Ascending aorta (tissue), 2 donors: ENCODE measurements at regions not wholly inside any gene's neighbourhood (a gene's known extent, or its start where the extent isn't known, plus 50 kb on each side); places are given as distances from the start of the nearest gene placed in this dataset.

Experiments
- DNase-seq, 2 donors: peaks; one replicate each; pipeline ENCODE4 v3.0.0-alpha.2; 2019; ENCODE audit warnings: low spot score in 2 of 2
- H3K27ac ChIP-seq, 2 donors: fragments of 200-600 bp; sonication (generic); one replicate each; pipeline ENCODE4 v1.5.1; 2016 to 2017; ENCODE audit warnings: mild to moderate bottlenecking in 1 of 2
- H3K27me3 ChIP-seq: fragments of 200-600 bp; sonication (generic); one replicate; pipeline ENCODE4 v1.5.1; 2017
- H3K36me3 ChIP-seq, 2 donors: fragments of 200-600 bp; sonication (generic); one replicate each; pipeline ENCODE4 v1.5.1; 2016
- H3K4me1 ChIP-seq, 2 donors: fragments of 200-600 bp; sonication (generic); one replicate each; pipeline ENCODE4 v1.5.1; 2016 to 2017; ENCODE audit warnings: mild to moderate bottlenecking in 1 of 2
- H3K4me3 ChIP-seq, 2 donors: fragments of 200-600 bp; sonication (generic); one replicate each; pipeline ENCODE4 v1.5.1; 2016 to 2017; ENCODE audit warnings: mild to moderate bottlenecking in 1 of 2
- H3K9me3 ChIP-seq, 2 donors: fragments of 200-600 bp; sonication (generic); one replicate each; pipeline ENCODE4 v1.5.1; 2016
- CTCF ChIP-seq, 3 experiments: fragments of 200-600 bp in 2 of 3; fragments of 450-650 bp in 1 of 3; sonication (generic) in 2 of 3; IDR thresholded peaks; one replicate each; pipeline ENCODE4 v1.5.1; 2016 to 2019; ENCODE audit warnings: antibody characterized with exemption in 3 of 3, mild to moderate bottlenecking in 1 of 3, moderate library complexity in 1 of 3
- intact Hi-C: fragments of 100-400 bp; cut with DNase I; formaldehyde crosslinking; loops from one replicate; pipeline ENCODE4 v1.15.1; 2023

DNA sequence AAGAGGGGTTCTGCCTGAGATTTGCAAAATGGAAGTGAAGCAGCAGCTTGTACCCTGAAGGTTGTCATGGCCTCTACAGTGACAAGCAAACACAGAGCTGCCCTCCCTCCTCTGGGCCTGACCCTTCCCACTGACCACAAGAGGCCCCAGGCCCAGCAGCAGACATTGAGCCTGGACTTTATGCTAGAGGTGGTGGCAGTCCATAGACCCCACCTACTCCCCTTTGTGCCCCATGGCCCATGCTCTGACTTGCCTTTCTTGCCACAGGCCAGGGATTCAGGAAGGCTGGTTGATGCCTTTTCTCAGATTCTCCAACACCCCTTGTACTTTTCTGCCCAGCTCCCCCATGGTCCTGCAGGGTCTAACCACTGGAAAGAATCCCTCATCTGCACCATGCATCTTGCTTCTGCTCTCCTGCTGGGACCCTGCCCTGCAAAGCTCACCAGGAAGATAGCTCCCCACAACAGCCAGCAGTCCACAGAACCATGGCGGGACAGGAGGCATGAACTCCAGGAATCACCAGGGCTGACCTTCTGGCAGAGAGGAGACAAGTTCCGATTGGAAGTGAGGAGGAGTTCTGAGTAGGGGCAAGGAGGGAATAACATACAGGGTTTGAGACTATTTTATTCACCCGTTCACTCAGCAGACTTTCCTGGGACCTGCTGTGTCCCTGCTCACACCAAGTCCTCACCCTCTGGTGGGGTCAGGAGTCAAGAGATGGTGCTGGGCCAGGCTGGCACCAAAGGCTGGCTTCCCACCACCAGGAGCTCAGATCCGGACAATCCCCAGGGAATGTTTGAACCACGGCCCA, 263.8 kb downstream of the SYK start:
- Histone ChIP-seq H3K4me1 (no peaks in the 10 kb centered on the region), H3K27ac (no peak overlapping the region), H3K36me3 (no peaks in the 10 kb centered on the region), H3K27me3 (no peaks in the 10 kb centered on the region), H3K4me3 (no peak overlapping the region), H3K9me3 (no peaks in the 10 kb centered on the region)
- intact Hi-C loops: no loop called here
- DNase-seq: no peak
- TF ChIP-seq CTCF (IDR thresholded peaks at IDR 0.05): no peak

DNA sequence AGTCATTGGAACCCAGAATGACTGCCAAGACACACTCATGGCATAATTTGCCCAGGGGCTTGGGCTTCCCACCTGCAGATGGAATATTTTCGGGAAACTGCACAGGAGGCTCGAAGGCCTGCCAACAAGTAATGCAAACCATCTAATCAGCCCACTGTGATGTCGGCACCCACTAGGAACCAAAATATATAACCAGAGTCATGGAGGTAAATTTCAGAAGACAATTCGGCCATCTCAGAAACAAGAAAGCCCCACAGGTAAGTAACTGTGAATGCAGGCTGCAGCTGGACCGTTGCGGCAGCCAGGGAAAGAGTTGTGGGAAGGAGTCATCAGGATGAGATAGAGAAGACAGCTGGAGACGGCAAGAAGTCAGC, 264.4 kb downstream of the SYK start:
- intact Hi-C loops: no loop called here

GRCh38 chr9:91066856-91067255, 265.2 kb downstream of the SYK start:
- no peak for TF ChIP-seq CTCF (IDR thresholded peaks at IDR 0.05)
- no peak for DNase-seq

More for the DNA sequence above, 264.4 kb downstream of the SYK start:
- Histone ChIP-seq H3K9me3 (no peaks in the 10 kb centered on the region), H3K36me3 (no peaks in the 10 kb centered on the region), H3K4me1 (no peaks in the 10 kb centered on the region), H3K27ac (no peak overlapping the region), H3K4me3 (no peak overlapping the region), H3K27me3 (no peaks in the 10 kb centered on the region)
- no peak for DNase-seq
- TF ChIP-seq CTCF (IDR thresholded peaks at IDR 0.05): no peak

DNA sequence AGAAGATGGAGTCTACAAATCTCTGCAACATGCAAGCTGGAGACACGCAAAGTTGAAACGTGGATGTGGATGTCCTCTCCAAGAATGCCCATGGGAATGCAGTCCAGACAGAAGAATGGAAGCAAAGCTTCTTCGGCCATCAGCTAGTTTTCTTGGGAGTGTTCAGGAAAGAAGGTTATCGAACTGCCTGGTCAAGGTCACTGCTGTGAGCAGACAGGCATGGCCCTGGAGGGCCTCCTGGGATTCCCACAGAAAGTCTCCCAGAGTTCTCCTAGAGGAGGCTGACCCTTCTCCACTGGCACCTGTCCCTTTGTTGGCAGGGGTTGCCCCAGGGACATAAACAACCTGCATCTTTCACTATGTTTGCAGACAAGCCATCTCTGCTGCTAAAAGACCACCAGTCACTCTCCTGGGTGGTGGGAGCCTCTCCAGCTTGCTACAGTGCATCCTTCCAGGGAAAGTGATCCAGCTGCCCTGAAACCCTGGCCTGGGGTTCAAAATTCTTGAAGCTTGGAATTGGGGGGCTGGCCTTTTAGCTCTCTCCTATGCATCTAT, 265.8 kb downstream of the SYK start:
- H3K9me3 ChIP-seq: no peaks in the 10 kb centered on the region
- H3K27me3 ChIP-seq: no peaks in the 10 kb centered on the region
- intact Hi-C loops: no loop called here
- TF ChIP-seq CTCF (IDR thresholded peaks at IDR 0.05): no peak
- H3K4me1 ChIP-seq: peaks cover 0 to 8% of the 10 kb centered on the region in 2 donors
- no peaks in the 10 kb centered on the region for H3K36me3 ChIP-seq
- DNase-seq: no peak
- no peak overlapping the region for H3K4me3 ChIP-seq
- no peak overlapping the region for H3K27ac ChIP-seq

More at GRCh38 chr9:91066856-91067255, 265.2 kb downstream of the SYK start:
- Histone ChIP-seq H3K9me3 (no peaks in the 10 kb centered on the region), H3K27me3 (no peaks in the 10 kb centered on the region), H3K36me3 (no peaks in the 10 kb centered on the region), H3K4me1 (peaks cover 0 to 3% of the 10 kb centered on the region in 2 donors), H3K4me3 (no peak overlapping the region), H3K27ac (no peak overlapping the region)
- intact Hi-C loops: no loop called here

GRCh38 chr9:91071184-91071990, 269.8 kb downstream of the SYK start:
- H3K4me3 ChIP-seq: no peak overlapping the region
- H3K27ac ChIP-seq: peak overlapping the region; percentile 48 to 68
- DNase-seq: no peak
- H3K9me3 ChIP-seq: no peaks in the 10 kb centered on the region
- no peaks in the 10 kb centered on the region for H3K27me3 ChIP-seq
- H3K36me3 ChIP-seq: no peaks in the 10 kb centered on the region
- H3K4me1 ChIP-seq: peaks cover 0 to 12% of the 10 kb centered on the region in 2 donors
- no peak for TF ChIP-seq CTCF (IDR thresholded peaks at IDR 0.05)
- intact Hi-C loops: no loop called here
